ENCODE measurements at regions not wholly inside any gene's neighbourhood (a gene's known extent, or its start where the extent isn't known, plus 50 kb on each side); places are given as distances from the start of the nearest gene placed in this dataset.

DNA sequence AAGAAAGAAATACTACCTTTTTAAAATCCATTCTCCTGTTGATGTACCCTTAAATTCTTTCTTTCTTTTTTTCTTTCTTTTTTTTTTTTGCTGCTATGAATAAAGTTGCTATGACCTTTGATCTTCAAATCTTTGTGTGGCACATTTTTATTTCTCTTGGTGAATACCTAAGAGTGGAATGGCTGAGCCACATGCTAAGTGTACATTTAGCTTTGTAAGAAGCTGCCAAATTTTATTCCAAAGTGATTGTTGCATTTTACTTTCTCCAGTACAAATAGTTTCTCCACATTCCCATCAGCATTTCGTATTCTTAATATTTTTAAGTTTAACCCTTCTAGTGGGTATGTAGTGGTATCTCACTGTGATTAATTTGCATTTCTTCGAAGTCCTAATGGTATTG, 88.8 kb upstream of the RAB27B start:
- BruUV-seq (replicated peaks) = no TSS peak
- in situ Hi-C loops (cut with HindIII; ENCODE audit: low pct_unique_long_range_greater_than_20kb, low sequenced_read_pairs) (no loop called here), intact Hi-C loops (cut with micrococcal nuclease; ENCODE audit: unreplicated experiment) (no loop called here)
- CTCF ChIA-PET = no interaction called here
- ATAC-seq (no peak), DNase-seq (ENCODE audit: low read depth, low spot score) (no peak)
- Histone ChIP-seq H3K4me3 (ENCODE audit: low read depth in 2 of 2, low read length in 2 of 2) (no peak overlapping the region), H3K4me1 (ENCODE audit: control insufficient read depth, insufficient read depth, low read length) (no peaks in the 10 kb centered on the region), H3K36me3 (ENCODE audit: control insufficient read depth, insufficient read depth, low read length) (no peaks in the 10 kb centered on the region), H3K27me3 (ENCODE audit: control insufficient read depth, insufficient read depth, low read length) (no peaks in the 10 kb centered on the region), H3K27ac (ENCODE audit: low read length) (no peak overlapping the region), H3K9me3 (ENCODE audit: control insufficient read depth, insufficient read depth, low read depth, low read length) (no peaks in the 10 kb centered on the region)
- TF ChIP-seq CTCF (IDR thresholded peaks at IDR 0.05) (no peak), POLR2AphosphoS5 (IDR thresholded peaks at IDR 0.05; ENCODE audit: low read depth, low read length) (no peak), SIN3A (IDR thresholded peaks at IDR 0.05; ENCODE audit: borderline replicate concordance, insufficient read depth, low read depth, low read length) (no peak), TCF7L2 (IDR thresholded peaks at IDR 0.05; ENCODE audit: low read depth, low read length) (no peak)
- POLR2A ChIA-PET = no interaction called here

- in situ Hi-C loops (cut with HindIII; ENCODE audit: low pct_unique_long_range_greater_than_20kb, low sequenced_read_pairs) (no loop called here), intact Hi-C loops (cut with micrococcal nuclease; ENCODE audit: unreplicated experiment) (no loop called here)
- no peak for TF ChIP-seq TCF7L2 (IDR thresholded peaks at IDR 0.05; ENCODE audit: low read depth, low read length)
- no peak for TF ChIP-seq SIN3A (IDR thresholded peaks at IDR 0.05; ENCODE audit: borderline replicate concordance, insufficient read depth, low read depth, low read length)
- no peak for TF ChIP-seq CTCF (IDR thresholded peaks at IDR 0.05)
- TF ChIP-seq, protein P1, sequence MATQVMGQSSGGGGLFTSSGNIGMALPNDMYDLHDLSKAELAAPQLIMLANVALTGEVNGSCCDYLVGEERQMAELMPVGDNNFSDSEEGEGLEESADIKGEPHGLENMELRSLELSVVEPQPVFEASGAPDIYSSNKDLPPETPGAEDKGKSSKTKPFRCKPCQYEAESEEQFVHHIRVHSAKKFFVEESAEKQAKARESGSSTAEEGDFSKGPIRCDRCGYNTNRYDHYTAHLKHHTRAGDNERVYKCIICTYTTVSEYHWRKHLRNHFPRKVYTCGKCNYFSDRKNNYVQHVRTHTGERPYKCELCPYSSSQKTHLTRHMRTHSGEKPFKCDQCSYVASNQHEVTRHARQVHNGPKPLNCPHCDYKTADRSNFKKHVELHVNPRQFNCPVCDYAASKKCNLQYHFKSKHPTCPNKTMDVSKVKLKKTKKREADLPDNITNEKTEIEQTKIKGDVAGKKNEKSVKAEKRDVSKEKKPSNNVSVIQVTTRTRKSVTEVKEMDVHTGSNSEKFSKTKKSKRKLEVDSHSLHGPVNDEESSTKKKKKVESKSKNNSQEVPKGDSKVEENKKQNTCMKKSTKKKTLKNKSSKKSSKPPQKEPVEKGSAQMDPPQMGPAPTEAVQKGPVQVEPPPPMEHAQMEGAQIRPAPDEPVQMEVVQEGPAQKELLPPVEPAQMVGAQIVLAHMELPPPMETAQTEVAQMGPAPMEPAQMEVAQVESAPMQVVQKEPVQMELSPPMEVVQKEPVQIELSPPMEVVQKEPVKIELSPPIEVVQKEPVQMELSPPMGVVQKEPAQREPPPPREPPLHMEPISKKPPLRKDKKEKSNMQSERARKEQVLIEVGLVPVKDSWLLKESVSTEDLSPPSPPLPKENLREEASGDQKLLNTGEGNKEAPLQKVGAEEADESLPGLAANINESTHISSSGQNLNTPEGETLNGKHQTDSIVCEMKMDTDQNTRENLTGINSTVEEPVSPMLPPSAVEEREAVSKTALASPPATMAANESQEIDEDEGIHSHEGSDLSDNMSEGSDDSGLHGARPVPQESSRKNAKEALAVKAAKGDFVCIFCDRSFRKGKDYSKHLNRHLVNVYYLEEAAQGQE (IDR thresholded peaks at IDR 0.05; ENCODE audit: insufficient read depth in 1 of 2, low read depth in 2 of 2, low read length in 1 of 2) = no peak
- no peak for TF ChIP-seq POLR2AphosphoS5 (IDR thresholded peaks at IDR 0.05; ENCODE audit: low read depth, low read length)
- Histone ChIP-seq H3K27me3 (ENCODE audit: control insufficient read depth, insufficient read depth, low read length) (no peaks in the 10 kb centered on the region), H3K27ac (ENCODE audit: low read length) (no peak overlapping the region), H3K4me3 (ENCODE audit: low read depth in 2 of 2, low read length in 2 of 2) (no peak overlapping the region), H3K36me3 (ENCODE audit: control insufficient read depth, insufficient read depth, low read length) (no peaks in the 10 kb centered on the region), H3K9me3 (ENCODE audit: control insufficient read depth, insufficient read depth, low read depth, low read length) (no peaks in the 10 kb centered on the region), H3K4me1 (ENCODE audit: control insufficient read depth, insufficient read depth, low read length) (no peaks in the 10 kb centered on the region)
- BruUV-seq (replicated peaks) = no TSS peak
- CTCF ChIA-PET = no interaction called here
- ATAC-seq (no peak), DNase-seq (ENCODE audit: low read depth, low spot score) (no peak)
- POLR2A ChIA-PET = no interaction called here
Observed at GRCh38 chr18:54740136-54740846, 88.0 kb upstream of the RAB27B start.
